ENCODE measurements at regions not wholly inside any gene's neighbourhood (a gene's known extent, or its start where the extent isn't known, plus 50 kb on each side); places are given as distances from the start of the nearest gene placed in this dataset.

- TF ChIP-seq CTCF (conservative IDR thresholded peaks at IDR 0.05; ENCODE audit: low read length) (no peak), EZH2phosphoT487 (IDR thresholded peaks at IDR 0.05; ENCODE audit: borderline replicate concordance, low read depth, low read length) (no peak)
Measured at GRCh38 chr10:78928330-78928729, 140.4 kb upstream of the ZMIZ1 start.

Measured in OCI-LY7 (cell line).